ENCODE measurements at regions not wholly inside any gene's neighbourhood (a gene's known extent, or its start where the extent isn't known, plus 50 kb on each side); places are given as distances from the start of the nearest gene placed in this dataset.
A peak's percentile ranks its signal among the peaks of the same experiment; 100 is the strongest.
"Not testable (repeated sequence)": the region's sequence is repeated elsewhere in the genome, so short reads cannot be mapped to it uniquely, and the experiment has no call there.

GRCh38 chr2:239839306-239839705 is 185.8 kb downstream of the NDUFA10 start:
- Mint-ChIP-seq H3K27me3 (peaks cover 30% of the 10 kb centered on the region), H3K27ac (no peak overlapping the region), H3K4me3 (no peak overlapping the region), H3K36me3 (ENCODE audit: low read depth) (no peaks in the 10 kb centered on the region), H3K9me3 (peaks cover 6% of the 10 kb centered on the region), H3K4me1 (ENCODE audit: low read depth) (no peaks in the 10 kb centered on the region)
- DNase-seq, result peak; percentile 24

- no peaks in the 10 kb centered on the region for H3K4me1 Mint-ChIP-seq (ENCODE audit: low read depth)
- peak; percentile 7 for DNase-seq
- H3K27me3 Mint-ChIP-seq, result peaks cover 11% of the 10 kb centered on the region
- H3K27ac Mint-ChIP-seq, result no peak overlapping the region
- H3K36me3 Mint-ChIP-seq (ENCODE audit: low read depth), result no peaks in the 10 kb centered on the region
- H3K4me3 Mint-ChIP-seq, result no peak overlapping the region
- no peaks in the 10 kb centered on the region for H3K9me3 Mint-ChIP-seq
Observed at GRCh38 chr2:239836021-239836765, 188.9 kb downstream of the NDUFA10 start.

- Mint-ChIP-seq H3K4me3 (no peak overlapping the region), H3K4me1 (ENCODE audit: low read depth) (no peaks in the 10 kb centered on the region), H3K27me3 (peaks cover 6% of the 10 kb centered on the region), H3K27ac (no peak overlapping the region), H3K9me3 (no peaks in the 10 kb centered on the region), H3K36me3 (ENCODE audit: low read depth) (no peaks in the 10 kb centered on the region)
- no peak for DNase-seq
Observed at GRCh38 chr2:239835056-239835455, 190.1 kb downstream of the NDUFA10 start.

- H3K36me3 Mint-ChIP-seq (ENCODE audit: low read depth), result no peaks in the 10 kb centered on the region
- H3K27me3 Mint-ChIP-seq, result peaks cover 2% of the 10 kb centered on the region
- H3K27ac Mint-ChIP-seq, result no peak overlapping the region
- H3K4me3 Mint-ChIP-seq, result no peak overlapping the region
- no peaks in the 10 kb centered on the region for H3K9me3 Mint-ChIP-seq
- no peaks in the 10 kb centered on the region for H3K4me1 Mint-ChIP-seq (ENCODE audit: low read depth)
- DNase-seq, result no peak
Observed at GRCh38 chr2:239834143-239834542, 191.0 kb downstream of the NDUFA10 start.

GRCh38 chr2:239833269-239834109 is 191.7 kb downstream of the NDUFA10 start:
- Mint-ChIP-seq H3K9me3 (no peaks in the 10 kb centered on the region), H3K4me3 (no peak overlapping the region), H3K36me3 (ENCODE audit: low read depth) (no peaks in the 10 kb centered on the region), H3K4me1 (ENCODE audit: low read depth) (no peaks in the 10 kb centered on the region), H3K27ac (no peak overlapping the region), H3K27me3 (peaks cover 3% of the 10 kb centered on the region)
- peak; percentile 12 for DNase-seq

- no peaks in the 10 kb centered on the region for H3K36me3 Mint-ChIP-seq (ENCODE audit: low read depth)
- no peak overlapping the region for H3K27ac Mint-ChIP-seq
- no peaks in the 10 kb centered on the region for H3K4me1 Mint-ChIP-seq (ENCODE audit: low read depth)
- peaks cover 7% of the 10 kb centered on the region for H3K27me3 Mint-ChIP-seq
- no peak overlapping the region for H3K4me3 Mint-ChIP-seq
- H3K9me3 Mint-ChIP-seq, result no peaks in the 10 kb centered on the region
- peak; percentile 18 for DNase-seq
Observed at GRCh38 chr2:239832490-239833268, 192.5 kb downstream of the NDUFA10 start.

- Mint-ChIP-seq H3K4me1 (ENCODE audit: low read depth) (no peaks in the 10 kb centered on the region), H3K36me3 (ENCODE audit: low read depth) (no peaks in the 10 kb centered on the region), H3K27me3 (peaks cover 7% of the 10 kb centered on the region), H3K27ac (no peak overlapping the region), H3K4me3 (no peak overlapping the region), H3K9me3 (no peaks in the 10 kb centered on the region)
- DNase-seq, result no peak
Observed at GRCh38 chr2:239831861-239832489, 193.2 kb downstream of the NDUFA10 start.

- H3K36me3 Mint-ChIP-seq (ENCODE audit: low read depth), result no peaks in the 10 kb centered on the region
- H3K4me3 Mint-ChIP-seq, result no peak overlapping the region
- H3K27me3 Mint-ChIP-seq, result peaks cover 7% of the 10 kb centered on the region
- H3K9me3 Mint-ChIP-seq, result no peaks in the 10 kb centered on the region
- no peak overlapping the region for H3K27ac Mint-ChIP-seq
- no peaks in the 10 kb centered on the region for H3K4me1 Mint-ChIP-seq (ENCODE audit: low read depth)
- DNase-seq, result peak; percentile 13
Observed at GRCh38 chr2:239831001-239831731, 194.0 kb downstream of the NDUFA10 start.

GRCh38 chr2:239830121-239831000 is 194.8 kb downstream of the NDUFA10 start:
- Mint-ChIP-seq H3K36me3 (ENCODE audit: low read depth) (no peaks in the 10 kb centered on the region), H3K27ac (no peak overlapping the region)
- DNase-seq, result peak; percentile 20

GRCh38 chr2:239829326-239829725 is 195.8 kb downstream of the NDUFA10 start:
- Mint-ChIP-seq H3K4me3 (no peak overlapping the region), H3K9me3 (no peaks in the 10 kb centered on the region), H3K36me3 (ENCODE audit: low read depth) (no peaks in the 10 kb centered on the region), H3K27me3 (peaks cover 7% of the 10 kb centered on the region), H3K4me1 (ENCODE audit: low read depth) (no peaks in the 10 kb centered on the region), H3K27ac (no peak overlapping the region)
- no peak for DNase-seq

More at GRCh38 chr2:239830121-239831000, 194.8 kb downstream of the NDUFA10 start:
- Mint-ChIP-seq H3K27me3 (peaks cover 5% of the 10 kb centered on the region), H3K4me1 (ENCODE audit: low read depth) (no peaks in the 10 kb centered on the region), H3K4me3 (no peak overlapping the region), H3K9me3 (no peaks in the 10 kb centered on the region)

- H3K36me3 Mint-ChIP-seq (ENCODE audit: low read depth); H3K4me1 Mint-ChIP-seq (ENCODE audit: low read depth); DNase-seq; H3K27ac Mint-ChIP-seq; H3K4me3 Mint-ChIP-seq; H3K27me3 Mint-ChIP-seq; H3K9me3 Mint-ChIP-seq: not testable (repeated sequence)
Observed at GRCh38 chr2:239828973-239829275, 196.2 kb downstream of the NDUFA10 start.

- peak; percentile 5 for DNase-seq
- Mint-ChIP-seq H3K27ac (no peak overlapping the region), H3K4me3 (no peak overlapping the region), H3K27me3 (peaks cover 9% of the 10 kb centered on the region), H3K36me3 (ENCODE audit: low read depth) (no peaks in the 10 kb centered on the region), H3K4me1 (ENCODE audit: low read depth) (no peaks in the 10 kb centered on the region), H3K9me3 (no peaks in the 10 kb centered on the region)
Observed at GRCh38 chr2:239828192-239828972, 196.8 kb downstream of the NDUFA10 start.
